ENCODE measurements at regions not wholly inside any gene's neighbourhood (a gene's known extent, or its start where the extent isn't known, plus 50 kb on each side); places are given as distances from the start of the nearest gene placed in this dataset.
A peak's percentile ranks its signal among the peaks of the same experiment; 100 is the strongest.

GRCh38 chr17:33932996-33933395, 322.1 kb upstream of the CCL2 start:
- H3K27me3 Mint-ChIP-seq (ENCODE audit: low read depth in 3 of 3): peaks cover 2 to 5% (median 3%) of the 10 kb centered on the region in 3 donors

DNA sequence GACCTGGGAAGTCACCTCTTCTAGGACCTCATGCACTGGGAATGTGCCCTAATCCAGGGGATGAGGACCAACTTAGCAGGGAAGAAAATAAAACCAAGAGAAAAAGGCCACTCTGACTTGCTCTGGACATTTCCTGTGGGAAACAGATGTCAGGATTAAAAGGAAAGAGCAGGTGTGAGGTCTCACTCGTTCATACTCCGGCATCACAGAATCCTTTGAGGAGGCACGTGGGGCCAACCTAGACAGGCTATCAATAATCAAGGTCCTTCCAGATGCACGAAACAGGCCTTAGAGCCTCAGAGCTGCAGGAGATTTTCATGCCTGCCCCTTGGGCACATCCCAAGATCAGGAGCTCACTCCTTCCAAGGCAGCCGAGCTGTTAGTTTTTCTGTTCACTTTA, 321.5 kb upstream of the CCL2 start:
- H3K9ac ChIP-seq (ENCODE audit: insufficient read depth, low read length, poor library complexity, severe bottlenecking): no peak overlapping the region
- no peak overlapping the region for H3K27ac ChIP-seq (ENCODE audit: low read depth in 1 of 2, low read length in 2 of 2)
- no peaks in the 10 kb centered on the region for H3K4me1 ChIP-seq (ENCODE audit: control insufficient read depth in 1 of 2, insufficient read depth in 2 of 2, low read length in 2 of 2)
- DNase-seq: no peak
- no peaks in the 10 kb centered on the region for H3K9me3 ChIP-seq (replicated peaks in 1 of 2; ENCODE audit: control insufficient read depth in 1 of 2, insufficient read depth in 1 of 2, low read length in 2 of 2)
- H3K4me3 ChIP-seq (replicated peaks in 1 of 3; ENCODE audit: low read depth in 2 of 3, low read length in 3 of 3): no peak overlapping the region
- H3K9me3 Mint-ChIP-seq: peaks cover 0 to 3% (median 0%) of the 10 kb centered on the region in 7 donors
- 39% methylated on average over 4 of the region's 5 CpGs for WGBS (ENCODE audit: insufficient coverage)
- H3K4me3 Mint-ChIP-seq: no peak overlapping the region
- no peaks in the 10 kb centered on the region for H4K20me1 ChIP-seq (ENCODE audit: insufficient read depth, low read length)
- H3K36me3 ChIP-seq (replicated peaks in 1 of 2; ENCODE audit: control insufficient read depth in 1 of 2, insufficient read depth in 2 of 2, low read length in 2 of 2): no peaks in the 10 kb centered on the region
- no peak overlapping the region for H2AFZ ChIP-seq (ENCODE audit: insufficient read depth, low read depth, low read length, poor library complexity, severe bottlenecking)
- no peaks in the 10 kb centered on the region for H3K27me3 ChIP-seq (ENCODE audit: control insufficient read depth in 2 of 2, insufficient read depth in 2 of 2, low read length in 2 of 2)
- H3K4me2 ChIP-seq (replicated peaks; ENCODE audit: extremely low read depth, low read length, poor library complexity, severe bottlenecking): no peak overlapping the region
- no peaks in the 10 kb centered on the region for H3K36me3 Mint-ChIP-seq
- intact Hi-C loops (cut with micrococcal nuclease): no loop called here
- H3K79me2 ChIP-seq (ENCODE audit: insufficient read depth, low read length): no peaks in the 10 kb centered on the region
- H3K27ac Mint-ChIP-seq: peak overlapping the region in 1 of 7 donors; percentile 12
- H3K27me3 Mint-ChIP-seq (ENCODE audit: low read depth in 3 of 3): peaks cover 2 to 5% (median 3%) of the 10 kb centered on the region in 3 donors
- H3K4me1 Mint-ChIP-seq: no peaks in the 10 kb centered on the region
- TF ChIP-seq CTCF (IDR thresholded peaks at IDR 0.05): no peak

More at GRCh38 chr17:33932996-33933395, 322.1 kb upstream of the CCL2 start:
- Mint-ChIP-seq H3K4me3 (no peak overlapping the region), H3K4me1 (no peaks in the 10 kb centered on the region), H3K27ac (no peak overlapping the region), H3K36me3 (no peaks in the 10 kb centered on the region), H3K9me3 (peaks cover 0 to 3% (median 0%) of the 10 kb centered on the region in 7 donors)
- no peak overlapping the region for H3K4me2 ChIP-seq (replicated peaks; ENCODE audit: extremely low read depth, low read length, poor library complexity, severe bottlenecking)
- no peaks in the 10 kb centered on the region for H3K79me2 ChIP-seq (ENCODE audit: insufficient read depth, low read length)
- no peak for DNase-seq
- WGBS (ENCODE audit: insufficient coverage): 100% methylated on average over 1 of the region's 2 CpGs
- no peaks in the 10 kb centered on the region for H3K27me3 ChIP-seq (ENCODE audit: control insufficient read depth in 2 of 2, insufficient read depth in 2 of 2, low read length in 2 of 2)
- H3K4me3 ChIP-seq (replicated peaks in 1 of 3; ENCODE audit: low read depth in 2 of 3, low read length in 3 of 3): no peak overlapping the region
- no peak overlapping the region for H3K9ac ChIP-seq (ENCODE audit: insufficient read depth, low read length, poor library complexity, severe bottlenecking)
- no peak overlapping the region for H2AFZ ChIP-seq (ENCODE audit: insufficient read depth, low read depth, low read length, poor library complexity, severe bottlenecking)
- H3K4me1 ChIP-seq (ENCODE audit: control insufficient read depth in 1 of 2, insufficient read depth in 2 of 2, low read length in 2 of 2): no peaks in the 10 kb centered on the region
- intact Hi-C loops (cut with micrococcal nuclease): no loop called here
- TF ChIP-seq CTCF (IDR thresholded peaks at IDR 0.05): no peak
- H4K20me1 ChIP-seq (ENCODE audit: insufficient read depth, low read length): no peaks in the 10 kb centered on the region
- no peaks in the 10 kb centered on the region for H3K36me3 ChIP-seq (replicated peaks in 1 of 2; ENCODE audit: control insufficient read depth in 1 of 2, insufficient read depth in 2 of 2, low read length in 2 of 2)
- H3K9me3 ChIP-seq (replicated peaks in 1 of 2; ENCODE audit: control insufficient read depth in 1 of 2, insufficient read depth in 1 of 2, low read length in 2 of 2): no peaks in the 10 kb centered on the region
- no peak overlapping the region for H3K27ac ChIP-seq (ENCODE audit: low read depth in 1 of 2, low read length in 2 of 2)

Data from CD14-positive monocyte (primary cell).